ENCODE measurements at regions not wholly inside any gene's neighbourhood (a gene's known extent, or its start where the extent isn't known, plus 50 kb on each side); places are given as distances from the start of the nearest gene placed in this dataset.

- POLR2A ChIA-PET, result no interaction called here
- Mint-ChIP-seq H3K27me3 (ENCODE audit: insufficient read depth, unreplicated experiment) (no peaks in the 10 kb centered on the region), H3K4me1 (ENCODE audit: insufficient read depth, unreplicated experiment) (no peaks in the 10 kb centered on the region), H3K9me3 (ENCODE audit: unreplicated experiment) (no peaks in the 10 kb centered on the region), H3K36me3 (ENCODE audit: insufficient read depth, unreplicated experiment) (no peaks in the 10 kb centered on the region), H3K27ac (ENCODE audit: low read depth, unreplicated experiment) (no peak overlapping the region), H3K4me3 (ENCODE audit: unreplicated experiment) (no peak overlapping the region)
- CTCF ChIA-PET, result no interaction called here
- DNase-seq (ENCODE audit: unreplicated experiment), result no peak
- no peak for TF ChIP-seq CTCF (IDR thresholded peaks at IDR 0.05; ENCODE audit: unreplicated experiment)
- intact Hi-C loops (cut with micrococcal nuclease), result no loop called here
- BruUV-seq (replicated peaks), result no TSS peak
Observed at GRCh38 chr4:81881855-81882621, 410.3 kb upstream of the RASGEF1B start.

- H3K9me3 Mint-ChIP-seq (ENCODE audit: unreplicated experiment), result no peaks in the 10 kb centered on the region
- no peak for DNase-seq (ENCODE audit: unreplicated experiment)
- H3K4me3 Mint-ChIP-seq (ENCODE audit: unreplicated experiment), result no peak overlapping the region
- POLR2A ChIA-PET, result no interaction called here
- intact Hi-C loops (cut with micrococcal nuclease), result no loop called here
- BruUV-seq (replicated peaks), result no TSS peak
- H3K36me3 Mint-ChIP-seq (ENCODE audit: insufficient read depth, unreplicated experiment), result no peaks in the 10 kb centered on the region
- no peak overlapping the region for H3K27ac Mint-ChIP-seq (ENCODE audit: low read depth, unreplicated experiment)
- H3K4me1 Mint-ChIP-seq (ENCODE audit: insufficient read depth, unreplicated experiment), result no peaks in the 10 kb centered on the region
- no peaks in the 10 kb centered on the region for H3K27me3 Mint-ChIP-seq (ENCODE audit: insufficient read depth, unreplicated experiment)
- no peak for TF ChIP-seq CTCF (IDR thresholded peaks at IDR 0.05; ENCODE audit: unreplicated experiment)
- CTCF ChIA-PET, result no interaction called here
Observed at GRCh38 chr4:81876106-81876505, 404.4 kb upstream of the RASGEF1B start.

- intact Hi-C loops (cut with micrococcal nuclease), result no loop called here
- no peaks in the 10 kb centered on the region for H3K4me1 Mint-ChIP-seq (ENCODE audit: insufficient read depth, unreplicated experiment)
- no peaks in the 10 kb centered on the region for H3K27me3 Mint-ChIP-seq (ENCODE audit: insufficient read depth, unreplicated experiment)
- ChIA-PET CTCF (interaction anchor here (0.5 to 1.4 kb wide), 4 partner anchors 10 to 410 kb away, joined by 3 to 6 read pairs (median 4); no protein-coding TSS in a partner anchor), POLR2A (no interaction called here)
- no peaks in the 10 kb centered on the region for H3K9me3 Mint-ChIP-seq (ENCODE audit: unreplicated experiment)
- TF ChIP-seq CTCF (IDR thresholded peaks at IDR 0.05; ENCODE audit: unreplicated experiment), result no peak
- no peak overlapping the region for H3K27ac Mint-ChIP-seq (ENCODE audit: low read depth, unreplicated experiment)
- BruUV-seq (replicated peaks), result no TSS peak
- no peaks in the 10 kb centered on the region for H3K36me3 Mint-ChIP-seq (ENCODE audit: insufficient read depth, unreplicated experiment)
- no peak overlapping the region for H3K4me3 Mint-ChIP-seq (ENCODE audit: unreplicated experiment)
- DNase-seq (ENCODE audit: unreplicated experiment), result no peak
Observed at GRCh38 chr4:81874661-81875515, 403.2 kb upstream of the RASGEF1B start.

- Mint-ChIP-seq H3K27me3 (ENCODE audit: insufficient read depth, unreplicated experiment) (no peaks in the 10 kb centered on the region), H3K9me3 (ENCODE audit: unreplicated experiment) (no peaks in the 10 kb centered on the region), H3K36me3 (ENCODE audit: insufficient read depth, unreplicated experiment) (no peaks in the 10 kb centered on the region), H3K4me3 (ENCODE audit: unreplicated experiment) (no peak overlapping the region), H3K27ac (ENCODE audit: low read depth, unreplicated experiment) (no peak overlapping the region), H3K4me1 (ENCODE audit: insufficient read depth, unreplicated experiment) (no peaks in the 10 kb centered on the region)
- no TSS peak for BruUV-seq (replicated peaks)
- intact Hi-C loops (cut with micrococcal nuclease), result no loop called here
- ChIA-PET POLR2A (no interaction called here), CTCF (interaction anchor here (0.6 kb wide), 1 partner anchor 388 kb away, joined by 5 read pairs; no protein-coding TSS in a partner anchor)
- no peak for TF ChIP-seq CTCF (IDR thresholded peaks at IDR 0.05; ENCODE audit: unreplicated experiment)
- DNase-seq (ENCODE audit: unreplicated experiment), result no peak
Observed at GRCh38 chr4:81870275-81870674, 398.6 kb upstream of the RASGEF1B start.
